ENCODE measurements at regions not wholly inside any gene's neighbourhood (a gene's known extent, or its start where the extent isn't known, plus 50 kb on each side); places are given as distances from the start of the nearest gene placed in this dataset.

- TF ChIP-seq, protein P1, sequence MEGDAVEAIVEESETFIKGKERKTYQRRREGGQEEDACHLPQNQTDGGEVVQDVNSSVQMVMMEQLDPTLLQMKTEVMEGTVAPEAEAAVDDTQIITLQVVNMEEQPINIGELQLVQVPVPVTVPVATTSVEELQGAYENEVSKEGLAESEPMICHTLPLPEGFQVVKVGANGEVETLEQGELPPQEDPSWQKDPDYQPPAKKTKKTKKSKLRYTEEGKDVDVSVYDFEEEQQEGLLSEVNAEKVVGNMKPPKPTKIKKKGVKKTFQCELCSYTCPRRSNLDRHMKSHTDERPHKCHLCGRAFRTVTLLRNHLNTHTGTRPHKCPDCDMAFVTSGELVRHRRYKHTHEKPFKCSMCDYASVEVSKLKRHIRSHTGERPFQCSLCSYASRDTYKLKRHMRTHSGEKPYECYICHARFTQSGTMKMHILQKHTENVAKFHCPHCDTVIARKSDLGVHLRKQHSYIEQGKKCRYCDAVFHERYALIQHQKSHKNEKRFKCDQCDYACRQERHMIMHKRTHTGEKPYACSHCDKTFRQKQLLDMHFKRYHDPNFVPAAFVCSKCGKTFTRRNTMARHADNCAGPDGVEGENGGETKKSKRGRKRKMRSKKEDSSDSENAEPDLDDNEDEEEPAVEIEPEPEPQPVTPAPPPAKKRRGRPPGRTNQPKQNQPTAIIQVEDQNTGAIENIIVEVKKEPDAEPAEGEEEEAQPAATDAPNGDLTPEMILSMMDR (IDR thresholded peaks at IDR 0.05; ENCODE audit: low read depth, low read length, missing control alignments), result no peak
- no peak for DNase-seq (ENCODE audit: low read depth)
- in situ Hi-C loops (cut with HindIII; ENCODE audit: low sequenced_read_pairs), result no loop called here
These were observed 130.0 kb upstream of the ARHGAP5 start for GRCh38 chr14:31947076-31947475.

GRCh38 chr14:31947680-31948595 is 129.2 kb upstream of the ARHGAP5 start:
- TF ChIP-seq, protein P1 (IDR thresholded peaks at IDR 0.05; ENCODE audit: low read depth, low read length, missing control alignments), result no peak
- DNase-seq (ENCODE audit: low read depth), result no peak
- in situ Hi-C loops (cut with HindIII; ENCODE audit: low sequenced_read_pairs), result no loop called here
- H3K4me3 ChIP-seq (ENCODE audit: low read depth, low read length), result no peak overlapping the region

More at GRCh38 chr14:31947076-31947475, 130.0 kb upstream of the ARHGAP5 start:
- no peak overlapping the region for H3K4me3 ChIP-seq (ENCODE audit: low read depth, low read length)

- TF ChIP-seq, protein P1 (IDR thresholded peaks at IDR 0.05; ENCODE audit: low read depth, low read length, missing control alignments), result no peak
- in situ Hi-C loops (cut with HindIII; ENCODE audit: low sequenced_read_pairs), result no loop called here
- no peak overlapping the region for H3K4me3 ChIP-seq (ENCODE audit: low read depth, low read length)
- DNase-seq (ENCODE audit: low read depth), result no peak
These were observed 127.4 kb upstream of the ARHGAP5 start for GRCh38 chr14:31949709-31950108.

GRCh38 chr14:31950331-31950730 is 126.8 kb upstream of the ARHGAP5 start:
- H3K4me3 ChIP-seq (ENCODE audit: low read depth, low read length), result no peak overlapping the region
- in situ Hi-C loops (cut with HindIII; ENCODE audit: low sequenced_read_pairs), result no loop called here
- DNase-seq (ENCODE audit: low read depth), result no peak
- TF ChIP-seq, protein P1 (IDR thresholded peaks at IDR 0.05; ENCODE audit: low read depth, low read length, missing control alignments), result no peak

DNA sequence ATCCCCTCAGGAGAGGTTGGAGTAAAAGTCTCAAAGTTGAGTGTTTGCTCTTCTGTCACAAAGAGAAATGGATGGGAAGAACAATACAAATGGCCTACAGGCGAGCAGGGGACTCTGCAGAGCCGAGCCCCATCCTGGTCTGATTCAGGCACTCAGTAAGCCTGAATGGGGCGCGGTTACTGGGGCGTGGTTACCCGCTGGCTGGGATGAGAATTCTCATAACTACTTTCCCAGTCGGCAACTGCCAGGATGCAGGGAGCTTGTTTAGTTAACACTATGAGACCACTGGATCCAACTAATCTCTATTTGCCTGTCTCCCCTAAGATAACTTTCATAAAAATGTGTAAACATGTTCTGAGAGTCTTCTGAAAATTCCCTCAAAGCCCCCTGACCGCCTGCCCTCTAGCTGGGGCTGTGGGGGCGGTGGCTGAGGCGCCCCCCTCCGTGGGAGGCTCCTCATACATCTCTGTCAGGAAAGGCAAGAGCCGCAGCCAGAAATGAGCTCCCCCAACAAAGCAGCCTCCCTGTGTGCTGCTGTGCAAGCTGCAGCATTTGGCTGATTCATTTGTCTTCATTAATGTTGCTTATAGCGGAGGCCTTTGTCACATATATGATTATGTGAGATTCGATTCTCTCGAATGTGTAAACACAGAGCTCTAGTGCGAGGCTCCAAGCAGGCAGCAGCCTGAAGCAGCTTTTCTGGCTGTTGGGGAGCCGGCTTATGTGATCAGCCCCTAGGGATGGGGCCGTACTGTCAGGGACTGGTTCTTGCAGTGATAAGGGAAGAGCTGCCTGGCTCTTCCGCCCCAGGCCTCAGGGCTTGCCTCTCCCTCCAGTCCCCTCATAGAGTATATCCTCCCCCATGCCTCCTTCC is 126.1 kb upstream of the ARHGAP5 start:
- no peak overlapping the region for H3K4me3 ChIP-seq (ENCODE audit: low read depth, low read length)
- DNase-seq (ENCODE audit: low read depth), result peak; percentile 40
- in situ Hi-C loops (cut with HindIII; ENCODE audit: low sequenced_read_pairs), result no loop called here
- TF ChIP-seq, protein P1 (IDR thresholded peaks at IDR 0.05; ENCODE audit: low read depth, low read length, missing control alignments), result no peak

- TF ChIP-seq, protein P1 (IDR thresholded peaks at IDR 0.05; ENCODE audit: low read depth, low read length, missing control alignments), result no peak
- in situ Hi-C loops (cut with HindIII; ENCODE audit: low sequenced_read_pairs), result no loop called here
These were observed 125.5 kb upstream of the ARHGAP5 start for GRCh38 chr14:31951638-31951964.

More at GRCh38 chr14:31951638-31951964, 125.5 kb upstream of the ARHGAP5 start:
- H3K4me3 ChIP-seq (ENCODE audit: low read depth, low read length), result no peak overlapping the region
- DNase-seq (ENCODE audit: low read depth), result no peak

Data from astrocyte of the cerebellum (primary cell).